GM19455 (cell line): ENCODE measurements at regions not wholly inside any gene's neighbourhood (a gene's known extent, or its start where the extent isn't known, plus 50 kb on each side); places are given as distances from the start of the nearest gene placed in this dataset.

ENCODE experiments used
- ATAC-seq: cut with Tn5 transposase; IDR thresholded peaks from one replicate; pipeline ENCODE4 v1.9.1; 2021; ENCODE audit not compliant: unreplicated experiment

DNA sequence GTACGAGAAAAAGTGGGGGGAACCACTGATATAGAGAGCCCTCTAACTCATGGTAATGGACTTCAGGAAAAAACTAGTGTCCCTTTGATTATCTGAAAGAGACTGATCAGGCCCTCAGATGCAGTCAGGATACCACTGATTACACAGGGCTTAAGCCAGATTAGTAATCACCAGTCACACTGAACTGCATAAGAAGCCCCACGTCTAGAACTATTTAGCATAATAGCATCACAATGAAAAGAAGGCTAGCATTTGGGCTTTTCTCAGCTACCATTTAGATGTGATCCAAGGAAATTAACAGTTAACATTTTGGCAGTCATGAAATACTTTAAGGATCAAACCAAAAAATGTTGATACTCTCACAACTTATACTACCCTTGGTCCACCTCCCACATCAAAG lies 813.1 kb upstream of the POU3F3 start:
- no peak for ATAC-seq

DNA sequence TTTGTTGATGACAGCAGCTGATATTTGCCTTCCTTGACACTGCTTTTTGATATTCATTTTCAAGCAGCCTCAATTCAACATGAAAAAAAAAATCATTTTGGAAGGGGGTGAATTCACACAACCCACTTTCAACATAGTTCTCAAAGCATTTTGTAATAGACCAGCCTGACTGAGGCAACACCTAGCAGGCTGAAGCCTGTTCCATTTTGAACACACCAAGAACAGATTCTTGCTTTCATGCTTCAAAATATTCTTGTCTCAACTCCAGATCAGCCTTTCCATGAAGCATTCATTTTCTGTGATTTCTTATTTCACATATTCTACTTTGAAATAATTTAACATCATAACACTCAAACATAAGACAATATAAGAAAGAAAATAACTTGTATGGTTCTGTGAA lies 812.6 kb upstream of the POU3F3 start:
- ATAC-seq: no peak

DNA sequence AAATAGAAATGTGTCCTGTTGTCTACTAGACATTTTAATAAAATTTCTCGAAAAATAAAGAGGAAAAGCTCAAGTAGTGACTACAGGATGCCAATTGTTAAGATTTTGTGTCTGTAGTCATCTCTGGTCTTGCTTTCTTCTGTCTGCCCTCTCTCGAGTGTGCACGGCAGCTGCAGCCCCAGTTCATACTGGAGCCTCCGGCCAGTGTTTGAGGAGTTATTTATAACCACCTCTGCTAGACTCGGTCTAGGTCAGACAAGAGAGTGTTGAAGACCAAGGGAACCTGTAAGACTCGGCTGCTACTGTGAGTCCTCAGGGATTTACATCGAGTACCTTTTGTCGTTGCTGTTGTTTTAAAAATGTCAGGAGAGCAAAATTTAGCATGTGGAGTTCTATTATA lies 810.1 kb upstream of the POU3F3 start:
- no peak for ATAC-seq

DNA sequence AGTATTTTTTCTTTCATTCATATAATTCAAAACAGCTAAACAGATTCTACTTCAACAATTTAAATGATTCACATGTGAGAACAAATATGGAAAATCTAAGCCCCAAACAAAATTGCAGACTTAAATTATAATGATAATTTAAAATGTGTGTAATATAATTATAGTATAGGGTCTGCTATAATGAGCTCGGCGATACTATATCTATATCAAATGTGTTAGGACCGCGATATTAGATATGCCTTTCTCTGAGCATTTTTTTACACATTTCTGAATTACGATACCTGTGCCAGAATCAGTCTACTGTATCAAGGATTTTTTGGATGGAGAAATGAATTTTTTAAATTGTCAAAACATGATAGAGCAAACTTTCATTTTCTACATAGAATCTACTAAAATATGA lies 808.8 kb upstream of the POU3F3 start:
- no peak for ATAC-seq

DNA sequence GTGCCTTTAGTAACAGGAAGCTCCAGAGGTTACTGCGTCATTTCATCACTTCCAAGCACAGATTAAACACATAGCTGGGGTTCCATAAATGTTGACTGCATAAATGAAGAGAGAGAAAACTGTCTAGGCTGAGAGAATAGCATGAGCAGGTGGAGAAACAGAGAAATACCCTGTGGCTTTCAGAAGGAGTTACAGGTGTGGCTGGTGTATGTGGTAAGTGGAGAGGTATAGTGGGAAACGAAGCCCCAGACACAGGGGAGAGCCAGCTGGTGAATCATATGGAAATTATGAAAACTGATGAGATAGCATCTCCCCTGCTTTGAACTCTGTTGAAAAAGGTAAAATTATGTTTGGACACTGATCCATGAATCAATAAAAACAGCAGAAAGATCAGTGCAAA lies 807.4 kb upstream of the POU3F3 start:
- ATAC-seq: no peak

DNA sequence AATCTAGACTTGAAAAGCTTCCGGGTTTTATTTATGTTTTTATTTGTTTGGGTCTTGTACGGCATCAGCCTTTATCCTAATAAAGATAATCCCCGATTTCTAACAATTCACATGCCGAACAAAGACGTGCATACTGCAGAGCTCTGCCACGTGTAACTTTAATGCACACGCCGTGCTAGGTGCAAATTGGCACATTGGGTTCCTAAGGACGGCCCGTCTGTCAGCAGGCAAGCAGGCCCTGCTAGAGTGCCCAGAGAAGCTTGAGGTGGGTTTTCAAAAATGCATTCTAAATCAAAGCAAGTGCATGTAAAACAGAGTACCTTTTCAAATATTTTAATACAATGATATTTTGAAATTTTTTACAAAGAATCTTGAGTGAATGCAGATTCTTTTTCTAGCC lies 806.4 kb upstream of the POU3F3 start:
- no peak for ATAC-seq

DNA sequence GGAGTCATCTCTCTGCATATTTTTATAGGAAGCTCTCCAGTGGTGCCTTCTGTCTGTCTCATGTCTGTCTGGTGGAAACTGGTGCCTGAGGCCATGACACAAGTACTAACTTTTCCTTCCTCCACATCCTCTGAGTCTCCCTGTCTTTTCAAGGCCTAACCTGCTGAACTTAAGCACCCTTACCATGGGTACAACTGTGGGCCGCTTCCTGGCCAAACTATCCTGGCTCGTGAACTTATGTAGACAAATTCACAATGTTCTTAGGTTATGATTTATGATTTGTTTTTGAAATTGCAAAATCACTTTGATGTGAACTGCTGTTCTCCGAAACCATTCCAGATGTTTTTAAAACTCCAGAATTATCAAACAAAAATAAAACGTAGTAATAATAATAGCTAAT lies 804.5 kb upstream of the POU3F3 start:
- no peak for ATAC-seq

DNA sequence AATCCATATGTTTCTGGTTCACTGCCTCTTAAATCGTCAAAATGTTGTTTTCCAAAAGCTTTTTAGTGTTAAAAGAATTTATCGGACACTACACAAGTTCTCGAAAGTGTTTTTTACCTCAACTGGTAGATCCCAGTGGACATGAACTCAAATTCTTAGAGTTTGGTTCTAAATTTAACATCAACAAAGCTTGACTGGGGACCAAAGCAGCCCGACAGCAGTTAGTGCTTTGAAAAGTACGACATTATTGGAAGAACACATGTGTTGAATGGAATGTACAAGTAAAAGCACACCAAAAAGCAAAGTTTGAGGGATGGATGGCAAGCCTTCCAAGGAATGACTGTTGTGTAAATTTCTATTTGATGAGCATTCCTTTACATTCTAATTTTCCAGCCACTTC lies 803.9 kb upstream of the POU3F3 start:
- ATAC-seq: no peak

DNA sequence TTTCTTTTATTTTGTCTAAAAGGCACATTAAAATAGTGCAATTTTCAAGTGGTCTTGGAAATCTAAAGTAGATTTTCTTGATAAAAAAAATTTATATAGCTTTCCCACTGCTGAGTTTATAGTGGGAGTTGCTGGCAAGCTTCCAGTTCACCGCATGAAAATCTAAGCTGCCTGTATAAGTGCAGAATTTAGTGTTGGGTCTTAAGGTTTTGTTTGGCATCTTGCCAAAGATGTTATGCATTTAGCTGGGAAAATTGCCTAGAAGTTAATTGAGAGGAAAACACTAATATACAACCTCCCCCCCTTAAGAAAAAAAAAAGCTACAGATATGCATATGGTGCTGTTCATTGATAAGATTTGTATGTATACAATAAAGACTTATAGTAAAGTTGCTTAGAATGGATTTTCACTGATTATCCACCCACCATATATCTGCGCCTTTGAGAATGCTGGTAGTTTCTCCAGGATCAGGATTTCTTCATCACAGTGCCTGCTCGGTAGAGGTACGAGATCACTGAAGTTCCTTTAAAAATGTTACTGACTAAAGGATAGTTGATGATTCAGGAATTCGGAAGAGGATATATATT lies 803.2 kb upstream of the POU3F3 start:
- no peak for ATAC-seq

DNA sequence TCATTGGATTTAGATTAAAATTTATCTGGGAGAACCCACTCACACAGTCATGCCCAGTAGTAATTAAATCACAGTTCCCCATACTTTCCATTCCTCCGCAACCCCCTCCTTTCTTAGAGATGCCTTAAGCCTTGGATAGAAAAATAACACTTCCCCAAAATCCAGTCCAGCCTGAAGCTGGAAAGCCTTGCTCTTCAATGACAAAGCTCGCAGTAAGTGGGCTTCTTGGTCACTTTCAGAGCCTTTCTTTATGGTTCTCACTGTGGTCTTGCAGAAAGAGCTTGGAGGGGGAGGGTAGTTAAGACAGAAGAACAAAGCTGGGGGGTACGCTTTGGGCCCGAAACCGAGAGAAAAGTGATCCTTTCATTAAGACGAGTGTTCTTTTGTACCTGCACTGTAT lies 802.1 kb upstream of the POU3F3 start:
- no peak for ATAC-seq

DNA sequence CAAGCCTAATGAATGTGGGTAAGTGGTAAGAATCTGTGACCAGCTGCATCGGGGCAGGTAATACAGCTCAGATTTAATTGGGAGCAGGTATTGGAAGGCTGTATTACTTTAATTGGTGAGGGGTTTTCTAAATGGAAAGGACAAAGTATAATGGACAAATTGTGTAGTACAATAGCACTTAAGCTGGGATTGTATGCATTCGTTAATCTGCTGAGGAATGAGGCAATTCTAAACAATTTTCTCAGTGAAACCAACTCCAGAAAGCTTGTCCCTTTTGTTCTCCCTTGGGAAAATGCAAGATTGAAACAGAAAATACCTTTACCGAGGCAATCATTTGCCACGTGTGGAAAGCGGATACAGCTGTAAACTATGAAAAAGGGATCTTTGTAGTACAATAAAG lies 801.6 kb upstream of the POU3F3 start:
- no peak for ATAC-seq

DNA sequence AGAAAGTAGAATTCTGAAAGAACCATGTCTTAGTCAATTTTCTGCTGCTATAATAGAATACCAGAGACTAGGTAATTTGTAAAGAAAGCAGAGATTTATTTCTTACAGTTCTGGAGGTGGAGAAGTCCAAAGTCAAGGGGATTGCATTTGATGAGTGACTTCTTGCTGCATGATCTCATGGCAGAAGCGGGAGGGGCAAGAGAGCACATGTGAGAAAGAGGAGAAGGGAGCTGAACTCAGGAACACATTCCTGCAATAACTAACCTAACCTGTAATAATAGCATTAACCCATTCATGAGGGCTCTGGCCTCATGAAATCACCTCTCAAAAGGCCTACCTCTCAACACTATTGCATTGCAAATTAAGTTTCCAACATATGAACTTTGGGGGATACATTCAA lies 797.5 kb upstream of the POU3F3 start:
- no peak for ATAC-seq

DNA sequence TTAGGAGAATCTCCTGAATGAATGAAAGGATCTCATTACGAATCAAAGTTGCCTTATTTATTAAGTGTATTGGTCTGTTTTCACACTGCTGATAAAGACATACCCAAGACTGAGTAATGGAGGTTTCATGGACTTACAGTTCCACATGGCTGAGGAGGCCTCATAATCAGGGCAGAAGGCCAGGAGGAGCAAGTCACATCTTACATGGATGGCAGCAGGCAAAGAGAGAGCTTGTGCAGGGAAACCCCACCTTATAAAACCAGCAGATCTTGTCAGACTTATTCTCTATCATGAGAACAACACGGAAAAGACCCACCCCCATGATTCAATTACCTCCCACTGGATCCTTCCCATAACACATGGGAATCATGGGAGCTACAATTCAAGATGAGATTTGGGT lies 785.2 kb upstream of the POU3F3 start:
- no peak for ATAC-seq

DNA sequence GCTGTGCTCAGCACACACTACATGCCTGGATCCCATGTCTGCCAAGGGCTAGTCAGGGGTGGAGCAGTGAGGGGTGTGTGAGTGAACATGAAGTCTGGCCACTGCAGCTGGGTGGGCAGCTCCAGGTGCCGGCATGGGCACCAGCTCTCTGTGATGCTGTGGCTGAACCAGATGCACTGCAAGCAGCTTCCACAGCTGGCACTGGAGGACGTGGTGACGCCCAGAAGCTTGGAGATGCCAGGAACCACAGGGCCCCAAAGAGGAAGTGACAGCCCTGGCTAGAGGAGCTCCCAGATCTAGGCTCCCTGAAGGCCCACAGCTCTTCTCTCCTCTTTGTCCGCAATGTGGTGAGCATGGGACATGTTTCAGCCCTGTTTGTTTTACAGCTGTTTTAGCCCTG lies 776.3 kb upstream of the POU3F3 start:
- ATAC-seq: no peak

DNA sequence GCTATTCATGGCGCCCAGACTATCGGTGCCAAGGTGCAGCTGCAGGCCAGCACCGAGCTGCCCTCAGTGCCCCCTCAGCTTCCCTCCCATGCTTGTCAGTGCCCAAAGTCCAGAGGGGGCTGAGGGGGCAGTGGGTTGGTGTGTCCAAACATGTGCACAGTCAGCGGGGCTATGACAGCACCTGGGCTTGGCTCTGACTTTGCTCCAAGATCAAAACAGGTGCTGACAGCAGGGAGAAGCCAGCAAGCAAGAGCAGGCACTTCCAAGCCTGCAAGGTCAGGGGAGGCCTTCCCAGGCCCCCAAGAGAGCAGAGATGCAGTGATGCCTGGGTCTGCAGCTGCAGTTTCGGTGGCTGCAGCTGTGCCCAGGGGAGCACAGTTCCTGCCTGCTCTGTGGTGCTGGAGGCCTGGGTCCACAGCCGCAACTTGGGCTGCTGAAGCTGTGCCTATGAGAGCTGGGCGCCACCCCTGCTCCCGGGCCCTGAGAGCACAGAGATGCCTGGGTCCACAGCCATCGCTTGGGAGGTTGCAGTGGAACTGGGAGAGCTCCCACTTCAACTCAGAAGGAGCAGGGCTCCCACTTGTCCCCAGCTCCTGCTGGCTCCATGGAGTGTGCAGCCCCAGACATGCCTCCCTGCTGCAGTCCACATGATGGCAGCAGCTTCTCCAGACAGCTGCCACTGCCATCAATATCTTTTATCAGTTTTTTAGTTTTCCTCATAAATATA lies 775.3 kb upstream of the POU3F3 start:
- ATAC-seq: no peak

DNA sequence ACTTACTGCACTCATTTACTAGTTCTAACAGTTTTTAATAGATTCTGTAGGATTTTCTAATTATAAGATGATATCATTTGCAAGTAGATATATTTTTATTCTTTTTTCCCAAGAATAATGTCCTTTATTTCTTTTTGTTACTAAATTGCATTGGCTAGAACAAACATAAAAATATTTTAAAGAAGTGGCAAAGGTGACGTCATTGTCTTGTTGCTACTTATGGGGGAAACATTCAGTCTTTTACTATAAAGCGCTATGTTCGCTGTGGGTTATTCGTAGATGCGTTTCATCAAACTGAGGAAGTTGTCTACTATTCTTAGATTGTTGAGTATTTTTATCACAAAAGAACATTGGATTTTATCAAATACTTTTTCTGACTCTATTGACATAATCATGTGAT lies 765.2 kb upstream of the POU3F3 start:
- ATAC-seq: no peak

DNA sequence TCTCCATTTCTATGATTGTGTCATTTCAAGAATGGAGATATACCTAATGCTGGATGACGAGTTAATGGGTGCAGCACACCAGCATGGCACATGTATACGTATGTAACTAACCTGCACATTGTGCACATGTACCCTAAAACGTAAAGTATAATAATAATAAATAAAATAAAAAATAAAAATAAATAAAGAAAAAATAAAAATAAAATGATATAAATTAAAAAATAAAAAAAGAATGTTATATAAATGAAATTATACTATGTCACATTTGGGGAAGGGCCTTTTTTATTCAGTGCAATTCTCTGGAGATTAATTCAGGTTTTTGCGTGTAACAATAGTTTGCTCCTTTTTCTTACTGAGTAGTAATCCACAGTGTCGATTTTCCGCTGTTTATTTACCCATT lies 763.5 kb upstream of the POU3F3 start:
- ATAC-seq: no peak

DNA sequence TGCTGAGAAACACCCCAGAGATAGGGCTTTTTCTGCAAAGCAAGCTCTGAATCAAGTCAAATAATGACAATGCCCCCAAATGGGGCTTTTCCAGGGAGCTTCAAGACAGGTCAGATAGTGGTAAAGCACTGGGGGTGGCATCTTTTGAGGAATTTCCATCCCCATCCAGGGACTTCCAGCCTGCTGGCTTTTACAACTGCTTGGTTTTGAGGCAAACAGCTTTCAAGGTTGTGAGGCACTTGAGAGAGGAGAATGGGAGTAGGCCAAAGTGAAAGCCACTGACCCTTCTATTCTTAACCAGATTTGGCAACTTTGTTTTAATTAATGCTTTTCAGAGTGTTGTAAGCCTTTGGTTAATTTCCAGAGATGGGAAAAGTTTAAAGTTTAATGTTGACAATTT lies 762.0 kb upstream of the POU3F3 start:
- no peak for ATAC-seq

DNA sequence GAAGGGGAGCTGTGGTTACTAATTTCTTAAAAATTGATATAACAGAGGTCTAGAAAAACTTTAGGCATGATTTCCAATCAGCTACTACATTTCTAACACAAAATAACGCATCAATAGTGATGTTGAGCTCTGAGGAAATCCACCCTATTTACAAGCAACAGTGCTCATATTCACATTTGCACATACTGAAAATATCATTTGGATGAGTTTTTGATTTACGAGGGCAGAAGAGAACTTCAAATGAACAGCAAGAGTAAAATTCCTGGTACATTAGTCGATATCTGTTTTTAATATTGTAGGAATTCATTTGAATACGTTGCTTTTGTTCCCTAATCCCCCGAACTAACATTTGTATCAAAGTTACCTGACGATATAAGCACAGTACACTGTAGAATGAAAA lies 761.0 kb upstream of the POU3F3 start:
- no peak for ATAC-seq

DNA sequence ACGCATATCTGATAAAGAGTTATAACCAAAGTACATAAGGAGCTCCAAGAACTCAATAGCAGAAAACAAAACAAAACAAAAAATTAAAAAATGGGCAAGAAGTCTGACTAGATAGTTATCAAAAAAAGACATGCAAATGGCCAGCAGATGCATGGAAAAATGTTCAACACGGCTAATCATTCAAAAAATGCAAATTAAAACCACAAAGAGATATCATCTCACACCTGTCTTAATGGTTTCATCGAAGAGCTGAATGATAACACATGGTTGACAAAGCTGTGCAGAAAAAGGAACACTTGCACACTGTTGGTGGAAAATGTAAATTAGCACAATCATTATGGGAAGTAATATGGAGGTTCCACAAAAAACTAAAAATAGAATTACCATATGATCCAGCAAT lies 751.3 kb upstream of the POU3F3 start:
- no peak for ATAC-seq

DNA sequence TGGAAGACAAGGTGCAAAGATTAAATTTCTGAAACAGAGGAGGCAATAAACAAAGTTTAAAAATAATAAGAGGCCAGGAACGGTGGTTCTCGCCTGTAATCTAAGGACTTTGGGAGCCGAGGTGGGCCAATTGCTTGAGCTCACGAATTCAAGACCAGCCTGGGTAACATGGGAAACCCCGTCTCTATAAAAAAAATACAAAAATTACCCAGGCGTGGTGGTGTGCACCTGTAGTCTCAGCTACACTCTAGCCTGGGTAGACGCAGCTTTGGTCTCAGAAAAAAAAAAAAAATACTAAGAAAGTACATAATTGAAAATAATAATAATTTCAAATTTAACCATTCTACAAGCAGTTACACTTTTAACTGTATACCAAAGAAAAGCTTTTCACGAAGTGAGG lies 744.6 kb upstream of the POU3F3 start:
- ATAC-seq: no peak

DNA sequence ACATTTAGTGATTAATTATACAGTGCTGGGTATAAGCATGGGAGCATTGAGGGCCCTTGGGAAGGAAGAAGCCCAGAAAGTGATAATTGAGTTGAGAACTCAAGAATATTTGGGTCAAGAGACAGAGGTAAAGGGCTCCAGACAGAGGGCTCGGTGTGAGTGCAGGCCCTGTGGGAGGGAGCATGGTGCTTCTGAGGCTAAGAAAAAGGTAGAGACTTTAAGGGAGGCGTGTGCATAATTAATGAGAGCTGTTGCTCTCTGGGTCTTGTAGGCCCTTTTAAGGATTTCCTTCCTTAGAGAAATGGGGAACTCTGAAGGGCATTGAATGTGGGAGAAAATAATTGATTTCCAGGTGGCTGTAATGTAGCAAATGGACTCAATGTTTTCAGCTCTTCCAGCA lies 735.0 kb upstream of the POU3F3 start:
- ATAC-seq: no peak

DNA sequence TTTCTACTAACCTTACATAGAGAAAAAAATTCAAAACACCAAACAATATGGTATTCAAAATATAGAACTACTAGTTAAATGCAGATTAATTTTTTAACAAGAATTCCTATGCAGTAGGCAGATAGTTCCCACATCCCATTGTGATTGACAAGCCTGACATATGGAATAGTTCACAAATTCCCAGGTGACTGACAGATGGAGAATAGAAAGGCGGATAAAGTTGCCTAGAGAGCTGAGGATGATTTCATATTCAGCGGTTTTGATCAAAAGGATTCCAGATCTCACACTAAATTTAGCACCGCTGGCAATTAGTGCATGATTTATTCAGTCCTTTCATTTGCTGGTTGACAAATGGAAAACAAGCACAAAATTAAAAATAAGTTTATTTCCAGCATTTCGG lies 733.7 kb upstream of the POU3F3 start:
- no peak for ATAC-seq
